Activated CD4-positive, CD25-positive, alpha-beta regulatory T cell treated with anti-CD3 and anti-CD28 coated beads, Interleukin-2, amount 50 U/mL, for 72 hours (primary cell): ENCODE measurements at regions not wholly inside any gene's neighbourhood (a gene's known extent, or its start where the extent isn't known, plus 50 kb on each side); places are given as distances from the start of the nearest gene placed in this dataset.
"Not testable (repeated sequence)": the region's sequence is repeated elsewhere in the genome, so short reads cannot be mapped to it uniquely, and the experiment has no call there.

Experiments
- DNase-seq: peaks from one replicate; pipeline ENCODE4 v3.0.0; 2021

DNA sequence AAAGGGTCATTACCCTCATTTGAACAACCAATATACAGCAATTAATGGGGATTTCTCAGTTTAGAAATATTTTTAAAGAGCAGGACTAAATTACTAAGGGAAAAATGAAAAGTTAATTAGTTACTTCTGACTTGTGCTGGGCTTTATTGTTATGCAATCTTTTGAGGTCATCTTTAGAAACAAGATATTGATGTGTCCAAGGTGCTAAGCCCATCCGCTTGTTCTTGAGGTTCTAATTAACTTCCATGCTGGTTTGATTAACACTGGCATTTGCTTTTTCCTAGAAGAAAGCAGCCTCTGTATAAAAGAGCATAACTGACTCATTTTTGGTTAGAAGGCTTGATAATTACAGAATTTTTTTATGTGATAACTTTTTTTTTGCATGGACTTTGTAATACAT lies 256.5 kb upstream of the AGTR1 start:
- DNase-seq: no peak

DNA sequence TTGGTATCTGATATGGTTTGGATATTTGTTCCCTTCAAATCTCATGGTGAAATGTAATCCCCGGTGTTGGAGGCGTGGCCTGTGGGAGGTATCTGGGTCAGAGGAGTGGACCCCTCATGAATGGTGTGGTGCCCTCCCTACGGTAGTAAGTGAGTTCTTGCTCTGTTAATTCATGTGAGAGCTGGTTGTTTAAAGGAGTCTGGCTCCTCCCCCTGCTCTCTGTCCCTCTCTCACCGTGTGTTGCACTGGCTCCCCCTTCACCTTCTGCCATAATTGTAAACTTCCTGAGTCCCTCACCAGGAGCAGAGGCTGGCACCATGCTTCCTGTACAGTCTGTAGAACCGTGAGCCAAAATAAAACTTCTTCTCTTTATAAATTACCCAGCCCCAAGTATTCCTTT lies 246.9 kb upstream of the AGTR1 start:
- no peak for DNase-seq

DNA sequence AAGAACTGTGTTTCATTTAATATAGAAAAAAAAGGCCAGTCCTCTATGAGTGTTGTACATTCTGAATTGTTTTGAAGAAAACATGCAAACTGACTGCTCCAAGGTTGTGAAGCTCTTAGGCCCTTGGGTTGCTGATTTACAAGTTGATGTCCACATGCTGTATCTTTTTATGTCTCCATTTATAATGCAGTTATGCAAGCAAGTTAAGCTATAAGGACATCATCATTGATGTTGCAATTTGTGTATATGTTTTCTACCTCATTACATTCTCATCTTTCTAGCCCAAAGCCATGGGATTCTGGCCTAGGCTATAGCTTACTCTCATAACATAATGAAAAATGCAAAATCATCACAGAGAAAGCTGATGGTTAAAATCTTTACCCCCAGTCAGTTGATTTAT lies 245.7 kb upstream of the AGTR1 start:
- no peak for DNase-seq

DNA sequence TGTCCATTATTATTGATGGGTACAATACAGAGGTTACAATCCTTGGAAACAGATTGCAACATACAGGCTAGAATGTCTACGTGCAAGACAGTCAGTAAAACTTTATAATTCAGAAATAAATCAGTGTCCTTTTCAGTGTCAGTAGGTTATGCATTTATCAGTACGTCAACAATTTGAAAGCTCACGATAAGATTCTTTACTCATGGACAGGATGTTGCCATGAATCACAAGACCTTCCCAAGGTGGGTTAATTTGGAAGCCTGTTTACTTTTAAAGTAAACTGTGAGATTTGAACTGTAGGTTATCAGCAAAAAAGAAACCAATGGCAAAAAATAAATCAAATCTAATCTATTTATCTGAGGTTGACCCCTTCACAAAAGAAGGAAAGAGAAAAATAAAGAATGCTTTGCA lies 243.9 kb upstream of the AGTR1 start:
- DNase-seq: no peak

DNA sequence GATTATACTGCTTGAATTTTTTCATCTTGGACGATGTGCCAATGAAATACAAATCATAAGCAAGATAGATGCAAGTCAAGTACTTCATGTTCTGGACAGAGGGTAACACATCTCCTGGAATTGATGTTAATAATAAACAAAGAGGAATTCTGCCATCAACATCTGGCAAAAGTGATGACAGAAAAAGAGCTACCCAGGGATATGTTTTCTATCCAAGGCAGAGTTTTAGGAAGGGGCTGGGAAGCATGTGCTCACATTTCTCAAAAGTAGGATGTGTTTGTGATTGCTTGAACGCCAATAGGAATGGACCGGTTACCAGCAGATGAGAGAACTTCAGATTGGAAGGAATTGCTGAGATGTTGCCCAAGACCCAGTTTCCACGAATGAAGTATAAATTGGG lies 242.6 kb upstream of the AGTR1 start:
- no peak for DNase-seq

DNA sequence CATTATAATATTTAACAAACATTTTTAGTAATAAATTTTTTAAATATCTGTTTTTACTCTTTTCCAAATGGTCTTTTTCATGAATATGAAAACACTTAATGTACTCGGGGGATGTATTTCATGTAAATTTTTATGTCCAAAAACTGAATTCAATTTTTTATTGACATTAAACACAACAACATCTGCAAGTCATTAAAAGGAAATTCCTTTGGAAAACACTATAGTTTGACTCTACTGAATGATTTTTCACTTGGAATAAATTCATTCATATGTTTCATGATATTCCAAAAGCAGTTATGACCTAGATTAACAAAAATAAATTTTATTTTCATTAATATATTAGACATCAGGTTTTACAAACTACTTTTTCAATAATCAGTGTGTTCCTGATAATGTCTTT lies 239.8 kb upstream of the AGTR1 start:
- no peak for DNase-seq

DNA sequence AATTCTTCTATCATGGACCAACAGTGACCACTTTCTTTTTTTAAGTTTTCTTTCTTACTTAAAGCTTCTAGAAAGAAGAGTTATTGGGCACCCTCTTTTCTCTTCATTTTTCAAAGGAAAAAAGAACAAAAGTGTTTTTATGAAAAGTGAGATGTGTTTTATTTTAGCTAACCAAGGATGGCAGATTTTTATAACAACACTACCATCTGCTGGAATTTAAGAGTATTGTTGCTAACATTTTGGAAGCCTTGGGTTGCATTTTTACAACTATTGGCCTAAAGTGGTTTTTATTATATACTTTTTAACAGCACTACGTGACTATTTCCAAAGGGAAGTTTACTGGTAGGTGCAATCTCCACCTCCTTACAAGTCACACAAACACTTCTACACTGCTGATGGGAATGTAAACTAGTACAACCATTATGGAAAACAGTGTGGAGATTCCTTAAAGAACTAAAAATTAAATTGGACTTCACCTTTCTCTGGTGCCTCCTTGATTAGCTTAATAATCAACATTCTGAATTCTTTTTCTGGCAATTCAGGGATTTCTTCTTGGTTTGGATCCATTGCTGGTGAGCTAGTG lies 237.7 kb upstream of the AGTR1 start:
- DNase-seq: no peak

DNA sequence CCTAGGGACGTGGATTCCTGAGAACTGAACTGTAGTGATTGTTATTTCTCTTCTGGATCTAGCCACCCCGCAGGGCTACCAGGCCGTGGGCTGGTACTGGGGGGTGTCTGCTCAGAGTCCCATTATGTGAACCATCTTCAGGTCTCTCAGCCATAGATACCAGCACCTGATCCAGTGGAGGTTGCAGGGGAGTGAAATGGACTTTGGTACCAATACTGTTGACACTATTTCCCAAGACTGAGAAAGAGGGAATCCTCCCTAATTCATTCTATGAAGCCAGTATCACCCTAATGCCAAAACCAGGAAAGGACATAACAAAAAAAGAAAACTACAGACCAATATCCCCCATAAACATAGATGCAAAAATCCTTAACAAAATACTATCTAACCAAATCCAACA lies 237.0 kb upstream of the AGTR1 start:
- no peak for DNase-seq

DNA sequence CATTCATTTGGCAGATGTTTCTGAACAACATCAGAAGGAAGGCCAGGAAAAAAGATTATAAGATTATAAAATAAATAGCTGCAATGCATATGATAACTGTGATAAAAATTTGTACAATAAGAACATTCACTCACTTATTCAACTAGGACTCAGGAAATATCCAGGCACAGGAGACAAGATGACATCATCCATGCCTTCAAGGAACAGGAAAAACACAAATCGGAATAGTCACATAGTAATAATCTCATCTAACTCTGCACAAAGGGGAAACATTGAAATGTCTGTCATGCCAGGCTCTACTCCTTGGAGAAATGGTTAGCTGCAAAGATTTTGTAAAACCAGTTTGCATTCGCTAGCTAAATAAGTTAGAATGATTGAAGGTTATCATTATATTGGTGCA lies 233.5 kb upstream of the AGTR1 start:
- DNase-seq: no peak

DNA sequence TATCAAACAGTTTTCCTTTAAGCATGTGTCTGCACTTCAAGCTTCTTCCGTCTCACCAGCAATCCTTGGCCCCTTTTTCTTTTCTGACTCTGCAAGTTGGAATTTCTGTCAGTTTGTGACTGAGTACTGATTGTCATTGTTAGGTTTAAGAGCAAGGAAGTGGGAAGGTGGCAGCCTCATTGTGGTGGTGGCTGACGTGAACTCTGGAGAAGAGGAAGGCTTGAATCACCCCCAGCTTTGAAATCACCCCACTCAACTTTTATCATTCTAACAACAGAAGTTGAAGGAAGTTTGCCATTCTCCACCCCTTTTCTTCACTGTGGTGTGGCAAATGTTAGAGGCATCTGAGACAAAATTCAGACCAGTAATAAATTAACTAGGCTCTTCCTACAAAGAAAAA lies 231.6 kb upstream of the AGTR1 start:
- DNase-seq: no peak

DNA sequence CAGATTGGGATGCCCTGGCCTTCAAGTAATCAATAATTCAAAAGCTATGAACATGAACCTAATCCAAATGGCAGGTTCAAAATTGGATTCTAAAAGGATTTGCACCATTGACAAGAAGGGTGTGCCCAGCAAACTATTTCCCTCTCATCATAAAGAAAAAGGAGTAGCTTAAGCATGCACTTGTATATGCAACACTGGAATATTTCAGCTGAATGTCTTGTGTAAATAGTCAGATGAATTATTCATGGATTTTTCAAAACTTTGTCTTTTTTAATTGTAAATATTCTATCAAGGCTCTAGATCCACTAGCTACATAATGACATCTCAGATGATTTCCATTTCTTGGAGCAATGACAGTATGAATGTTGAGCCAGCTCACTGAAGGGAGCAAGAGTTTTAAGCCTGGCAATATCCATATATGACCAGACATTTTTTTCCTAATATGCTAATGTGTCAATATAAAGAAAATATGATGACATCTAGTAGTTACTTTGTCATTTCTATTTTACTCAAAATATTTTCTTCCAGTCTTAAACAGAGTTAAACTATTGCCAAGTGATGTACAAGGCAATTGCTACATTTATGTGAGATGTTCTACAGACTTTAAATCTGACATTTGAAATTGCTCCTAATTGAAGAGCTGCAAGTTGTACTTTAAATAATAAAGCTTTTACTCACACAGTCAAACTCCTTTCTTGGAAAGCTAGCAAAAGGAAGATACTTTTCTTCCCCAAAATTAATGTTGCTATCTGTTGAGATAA lies 230.5 kb upstream of the AGTR1 start:
- no peak for DNase-seq

DNA sequence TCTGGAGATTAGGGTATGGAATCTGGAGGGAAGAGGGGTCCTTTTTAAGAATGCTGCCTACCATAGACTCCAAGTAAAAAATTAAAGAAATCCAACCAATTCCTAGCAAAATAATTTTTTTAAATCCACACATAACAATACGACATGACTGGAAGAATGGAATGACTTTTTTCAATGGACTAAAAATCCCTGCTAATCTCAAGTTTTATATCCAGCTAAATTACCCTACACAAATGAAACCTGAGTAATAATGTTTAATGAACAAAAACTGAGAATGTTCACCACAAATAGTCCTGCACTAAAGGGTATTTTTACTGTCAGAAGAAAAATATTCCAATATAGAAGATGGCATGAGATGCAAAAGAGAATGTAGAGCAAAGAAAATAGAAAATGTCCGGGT lies 220.3 kb upstream of the AGTR1 start:
- no peak for DNase-seq

DNA sequence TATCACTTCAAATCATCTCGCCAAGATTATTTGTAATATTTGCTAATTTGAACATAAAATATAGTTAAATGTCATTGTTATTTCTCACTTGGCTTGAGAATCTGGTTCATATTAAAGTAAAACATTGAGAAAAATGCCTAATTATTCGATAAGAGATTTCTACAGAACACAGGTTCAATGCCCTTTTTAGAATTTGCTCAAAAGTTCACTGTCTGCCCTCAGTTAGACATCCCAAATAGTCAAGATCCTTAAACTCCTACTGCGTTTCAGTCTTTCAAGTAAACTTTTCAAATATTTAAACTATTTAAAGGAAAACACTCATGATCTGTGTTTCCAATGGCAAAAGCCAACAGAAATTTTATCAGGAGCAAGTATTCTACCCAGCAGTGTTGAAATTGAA lies 204.1 kb upstream of the AGTR1 start:
- no peak for DNase-seq

DNA sequence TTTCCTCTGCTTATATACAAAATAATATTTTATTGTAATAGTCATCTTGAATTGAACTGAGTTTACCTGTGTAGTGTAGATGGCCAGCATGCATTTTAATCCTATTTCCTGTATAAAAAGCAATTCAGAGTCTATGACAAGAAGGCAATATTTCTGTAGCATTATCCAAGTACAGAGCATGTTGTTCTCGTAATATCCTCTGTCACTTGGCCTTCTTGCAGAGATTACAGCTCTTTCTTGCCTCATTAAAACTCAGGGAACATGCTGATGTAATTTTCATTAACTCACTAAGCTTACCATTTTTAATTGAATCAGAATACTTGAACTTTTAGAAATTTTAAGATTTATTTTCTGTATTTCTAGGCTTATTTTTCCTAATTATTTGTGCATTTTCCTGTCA lies 203.3 kb upstream of the AGTR1 start:
- no peak for DNase-seq

DNA sequence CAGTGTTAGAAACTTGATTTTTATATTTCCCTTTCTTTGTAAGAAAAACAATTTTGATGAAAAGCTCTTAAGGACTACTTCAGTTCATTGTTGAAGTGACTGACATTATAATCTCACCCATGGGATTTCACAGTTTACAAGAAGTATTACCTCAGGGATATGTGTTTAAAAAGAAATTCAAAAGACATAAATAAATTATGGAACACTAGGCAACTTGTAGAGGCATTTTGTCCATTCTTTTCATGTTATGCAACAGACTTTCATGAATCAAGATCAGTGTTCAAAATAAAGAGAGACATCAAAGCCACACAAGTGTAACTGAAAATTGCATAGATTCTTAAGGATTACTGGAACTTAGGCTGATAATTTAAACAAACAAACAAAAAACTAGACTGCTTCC lies 196.8 kb upstream of the AGTR1 start:
- DNase-seq: no peak

DNA sequence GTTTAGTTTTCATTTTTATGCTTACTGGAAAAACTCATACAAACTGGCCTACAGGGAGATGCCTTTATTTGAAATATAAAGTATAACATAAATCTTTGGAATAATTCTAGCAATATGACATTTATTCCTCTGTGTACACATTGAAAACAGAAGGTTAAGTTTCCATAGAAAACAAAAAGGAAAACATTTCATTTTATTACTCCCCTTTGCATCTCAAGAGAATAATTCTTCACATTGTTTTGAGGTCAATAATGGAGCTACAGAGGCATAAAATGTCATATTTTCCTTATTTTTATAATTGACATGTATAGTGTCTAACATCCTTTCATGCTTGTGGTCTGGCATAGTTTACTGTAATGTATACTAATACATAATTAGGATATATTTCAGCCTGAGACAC lies 187.6 kb upstream of the AGTR1 start:
- no peak for DNase-seq

DNA sequence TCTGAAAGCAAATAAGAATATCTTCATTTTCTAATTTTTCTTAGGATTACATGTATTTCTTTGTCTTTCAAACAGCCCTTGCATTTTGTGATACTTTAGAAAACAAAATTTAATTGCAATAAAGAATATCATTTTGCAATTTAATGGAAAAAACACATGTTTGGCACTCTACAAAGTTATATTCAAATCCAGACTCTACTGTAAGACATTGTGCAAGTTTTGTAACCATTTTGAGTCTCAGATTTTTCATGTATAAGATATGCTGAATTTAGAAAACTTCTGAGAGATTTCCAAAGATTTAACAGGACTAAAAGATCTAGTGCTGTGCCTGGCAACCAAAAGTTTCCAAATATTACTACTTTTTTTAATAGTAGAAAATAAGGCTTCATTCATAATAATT lies 187.1 kb upstream of the AGTR1 start:
- no peak for DNase-seq

DNA sequence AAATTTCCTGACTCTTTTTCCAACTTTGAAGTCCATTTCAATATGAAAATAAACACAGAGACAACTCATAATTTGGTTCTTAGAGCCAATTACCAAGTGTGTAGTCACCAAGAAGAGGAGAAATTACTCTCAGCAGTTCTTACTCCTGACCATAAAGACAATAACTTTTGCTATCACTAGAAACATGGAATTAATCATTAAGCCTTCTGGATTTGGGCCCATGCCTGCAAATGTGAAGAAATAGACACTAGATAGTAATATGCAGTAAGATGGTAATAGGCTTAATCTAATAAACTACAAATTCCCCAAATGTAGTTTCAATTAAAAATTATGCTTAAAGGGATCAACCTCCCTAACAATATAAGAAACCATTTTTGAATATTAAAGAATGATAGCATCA lies 185.1 kb upstream of the AGTR1 start:
- DNase-seq: no peak

DNA sequence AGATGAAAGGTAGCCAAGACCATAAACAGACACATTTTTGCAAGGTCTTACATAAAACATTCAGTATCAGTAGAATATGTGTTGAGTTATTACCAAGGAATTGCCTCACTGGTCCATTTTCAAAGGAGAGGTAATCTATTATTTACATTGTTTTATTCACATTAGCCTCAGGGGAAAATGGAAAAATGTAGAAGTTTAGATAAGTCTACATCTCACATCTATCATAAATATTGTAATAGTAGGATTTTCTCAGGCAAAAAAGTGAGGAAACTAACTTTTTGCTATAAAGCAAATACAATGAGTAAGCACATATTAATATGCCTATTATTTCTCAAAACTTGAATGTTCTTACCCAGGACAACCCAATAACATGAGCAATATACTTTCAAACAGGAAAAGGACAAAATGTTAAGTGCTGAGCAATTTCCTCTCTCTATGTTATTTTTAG lies 184.6 kb upstream of the AGTR1 start:
- no peak for DNase-seq

DNA sequence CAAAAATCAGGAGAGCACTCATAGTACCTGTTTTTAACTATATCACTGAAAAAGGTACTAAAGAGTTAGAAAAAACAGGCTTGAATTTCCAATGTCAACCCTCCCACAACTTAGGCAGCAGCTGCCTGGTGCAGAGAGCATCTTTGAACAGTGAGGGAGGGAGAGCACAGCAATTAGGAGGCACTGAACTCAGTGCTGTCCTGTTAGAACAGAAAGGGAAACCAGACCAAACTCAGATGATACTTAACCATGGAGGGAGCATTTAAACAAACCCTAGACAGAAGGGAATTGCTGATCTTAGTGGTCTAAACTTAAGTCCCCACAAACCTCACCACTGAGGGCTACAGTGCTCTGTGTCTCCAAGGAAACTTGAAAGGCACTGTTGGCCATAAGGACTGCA lies 179.2 kb upstream of the AGTR1 start:
- DNase-seq: no peak

DNA sequence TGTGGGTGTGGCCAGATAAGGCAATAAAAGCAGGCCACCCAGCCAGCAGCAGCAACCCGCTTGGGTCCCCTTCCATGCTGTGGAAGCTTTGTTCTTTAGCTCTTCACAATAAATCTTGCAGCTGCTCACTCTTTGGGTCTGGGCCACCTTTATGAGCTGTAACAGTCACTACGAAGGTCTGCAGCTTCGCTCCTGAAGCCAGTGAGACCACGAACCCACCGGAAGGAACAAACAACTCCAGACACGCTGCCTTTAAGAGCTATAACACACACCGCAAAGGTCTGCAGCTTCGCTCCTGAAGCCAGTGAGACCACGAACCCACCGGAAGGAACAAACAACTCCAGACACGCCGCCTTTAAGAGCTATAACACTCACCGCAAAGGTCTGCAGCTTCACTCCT lies 172.1 kb upstream of the AGTR1 start:
- DNase-seq: not testable (repeated sequence)

DNA sequence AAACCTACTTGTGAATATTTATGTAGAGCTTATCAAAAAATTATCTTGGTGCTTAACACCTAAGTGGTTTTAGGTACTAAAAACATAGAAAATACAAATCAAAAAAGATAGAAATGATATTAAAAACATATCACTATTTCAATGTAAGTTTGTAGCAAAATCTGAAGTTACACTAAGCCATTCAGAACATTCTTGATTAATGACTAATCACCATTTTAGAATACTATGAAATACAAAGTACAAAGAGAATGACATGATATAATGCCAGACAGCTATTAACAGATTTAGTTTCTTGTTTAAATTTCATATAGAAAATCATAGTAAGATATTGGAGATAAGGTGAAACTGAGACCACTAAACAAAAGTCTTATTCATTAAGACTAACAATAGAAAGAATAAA lies 169.7 kb upstream of the AGTR1 start:
- DNase-seq: no peak

DNA sequence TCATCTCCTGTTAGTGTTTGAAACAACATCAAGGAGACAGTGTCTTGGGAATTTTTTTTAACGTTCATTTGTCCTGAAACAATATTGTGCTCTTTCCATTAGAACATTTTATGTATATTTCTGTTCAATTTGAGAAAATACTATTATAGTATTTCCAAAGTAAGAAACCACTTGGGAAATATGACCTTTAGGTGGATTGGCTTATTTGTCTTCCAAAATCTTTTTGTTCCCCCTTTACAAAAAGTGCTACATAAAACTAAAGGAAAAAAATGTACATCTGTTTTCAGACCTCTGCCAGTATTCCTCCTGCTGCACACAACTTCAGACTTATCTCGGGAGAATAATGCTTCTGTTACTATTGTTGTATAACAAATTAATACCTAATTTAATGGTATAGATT lies 165.9 kb upstream of the AGTR1 start:
- no peak for DNase-seq

DNA sequence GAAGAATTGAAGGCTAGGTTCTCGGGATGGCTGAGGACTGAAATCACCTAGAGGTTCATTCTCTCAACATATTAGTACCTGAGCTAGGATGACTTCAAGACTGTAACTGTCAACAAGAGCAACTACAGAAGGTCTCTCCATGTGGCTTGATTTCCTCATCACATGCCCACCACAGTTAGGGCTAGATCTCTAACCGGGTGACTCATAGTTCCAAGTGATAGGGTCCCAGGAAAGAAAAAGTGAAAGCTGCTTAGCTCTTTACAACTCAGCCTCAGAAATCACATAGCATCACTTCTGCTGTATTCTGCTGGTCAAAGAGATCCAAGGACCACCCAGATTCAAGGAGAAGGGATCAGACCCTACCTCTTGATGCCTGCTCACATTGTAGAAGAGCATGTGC lies 165.4 kb upstream of the AGTR1 start:
- no peak for DNase-seq

DNA sequence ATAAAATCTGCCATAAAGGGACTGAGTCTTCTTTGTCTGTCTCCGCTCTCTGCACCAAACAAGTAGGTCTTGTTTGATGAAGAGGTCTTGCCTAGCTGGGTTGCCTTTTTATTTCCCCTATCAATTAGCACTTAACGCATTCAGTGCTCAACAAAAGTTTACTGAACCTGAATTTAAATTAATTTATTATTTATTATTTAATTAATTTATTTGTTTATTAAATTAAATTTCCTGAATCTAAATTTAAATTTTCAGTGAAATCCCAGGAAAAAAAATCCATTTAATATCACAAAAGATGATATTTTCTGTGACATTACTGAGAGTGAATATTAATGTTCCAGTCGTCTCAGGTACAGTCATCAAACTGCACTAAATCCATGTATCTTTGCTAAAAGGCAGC lies 164.9 kb upstream of the AGTR1 start:
- DNase-seq: no peak
